Effector CD8-positive, alpha-beta T cell (primary cell): ENCODE measurements at regions not wholly inside any gene's neighbourhood (a gene's known extent, or its start where the extent isn't known, plus 50 kb on each side); places are given as distances from the start of the nearest gene placed in this dataset.
"Not testable (repeated sequence)": the region's sequence is repeated elsewhere in the genome, so short reads cannot be mapped to it uniquely, and the experiment has no call there.

Experiments
- DNase-seq: peaks from one replicate; lab custom pipeline; 2025; lab: John Stamatoyannopoulos, UW

DNA sequence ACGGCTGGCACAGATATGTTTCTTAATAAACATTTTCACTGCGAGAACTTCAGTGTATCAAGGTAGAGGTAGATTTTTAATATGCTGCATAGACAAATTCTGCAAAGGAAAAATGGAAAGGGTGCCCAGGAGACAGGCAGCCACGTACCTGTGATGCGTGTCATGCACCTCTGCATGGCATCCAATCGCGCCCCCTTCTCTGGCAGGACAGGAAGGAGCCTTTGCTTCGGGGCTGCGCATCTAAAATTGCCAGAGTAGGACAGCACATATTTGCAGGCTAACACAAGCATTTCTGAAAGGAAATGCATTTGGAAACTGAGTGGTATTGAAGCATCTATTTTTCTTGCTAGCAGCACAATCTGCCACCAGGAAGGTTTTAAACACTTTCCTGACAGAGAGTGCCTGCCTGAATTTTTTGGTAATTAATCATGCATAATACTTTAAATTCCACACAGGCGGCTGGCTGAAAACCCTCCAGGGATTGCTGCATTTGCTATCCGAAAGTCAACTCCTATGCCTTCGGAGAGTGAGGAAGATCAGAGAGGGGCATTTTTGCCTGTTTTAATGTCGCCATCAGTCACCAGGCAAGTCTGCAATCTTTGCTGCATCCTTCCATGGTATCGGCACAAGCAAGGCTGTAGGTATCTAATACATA, 165.1 kb upstream of the ATP10A start:
- no peak for DNase-seq

DNA sequence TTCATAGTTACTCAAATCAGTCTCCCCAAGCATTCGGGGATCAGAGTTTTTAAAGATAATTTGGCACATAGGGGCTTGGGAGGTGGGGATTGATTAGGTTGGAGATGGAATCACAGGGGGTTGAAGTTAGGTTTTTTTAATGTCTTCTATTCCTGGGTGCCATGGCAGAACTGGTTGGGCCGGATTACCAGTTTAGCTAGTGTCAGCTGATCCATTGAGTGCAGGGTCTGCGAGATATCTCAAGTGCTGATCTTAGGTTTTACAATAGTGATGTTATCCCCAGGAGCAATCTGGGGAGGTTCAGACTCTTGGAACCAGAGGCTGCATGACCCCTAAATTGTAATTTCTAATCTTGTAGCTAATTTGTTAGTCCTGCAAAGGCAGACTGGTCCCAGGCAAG, 163.5 kb upstream of the ATP10A start:
- not testable (repeated sequence) for DNase-seq

DNA sequence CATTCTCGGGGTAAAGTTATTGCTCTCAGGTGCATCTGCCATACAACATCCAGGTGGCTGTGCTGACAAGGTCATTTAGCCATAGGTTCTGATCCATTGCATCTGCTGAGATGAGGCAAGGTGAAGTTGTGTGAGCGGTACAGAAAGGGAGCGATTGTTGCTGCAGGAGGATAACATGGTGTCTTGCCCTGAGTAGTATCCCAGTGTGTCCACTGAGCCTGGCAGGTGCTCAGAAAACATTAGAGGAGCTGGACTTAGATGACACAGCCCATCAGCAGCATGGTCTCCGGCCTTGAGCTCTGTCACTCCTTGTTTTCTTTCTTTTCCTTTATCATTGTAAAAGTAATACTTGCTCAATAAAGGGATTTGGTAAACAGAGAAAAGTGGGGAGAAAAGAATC, 161.1 kb upstream of the ATP10A start:
- no peak for DNase-seq

DNA sequence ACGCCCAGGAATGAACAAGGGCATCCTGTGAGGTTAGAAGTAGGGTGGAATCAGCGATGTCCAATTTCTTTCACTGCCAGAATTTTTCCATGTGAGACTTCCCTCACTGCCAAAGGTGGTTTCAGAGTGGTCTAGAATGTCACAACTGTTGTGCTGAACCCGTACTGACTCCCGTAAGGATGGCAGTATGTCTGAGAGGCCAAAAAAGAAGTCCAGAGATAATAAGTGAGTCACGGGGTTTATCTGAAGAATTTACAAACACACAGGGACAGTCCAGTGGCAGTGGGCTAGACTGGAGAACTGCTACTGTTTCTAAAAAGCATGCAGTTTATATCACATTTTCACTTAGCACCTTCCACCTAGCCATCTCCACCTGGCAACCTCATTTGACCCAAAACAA, 160.6 kb upstream of the ATP10A start:
- DNase-seq, result no peak

DNA sequence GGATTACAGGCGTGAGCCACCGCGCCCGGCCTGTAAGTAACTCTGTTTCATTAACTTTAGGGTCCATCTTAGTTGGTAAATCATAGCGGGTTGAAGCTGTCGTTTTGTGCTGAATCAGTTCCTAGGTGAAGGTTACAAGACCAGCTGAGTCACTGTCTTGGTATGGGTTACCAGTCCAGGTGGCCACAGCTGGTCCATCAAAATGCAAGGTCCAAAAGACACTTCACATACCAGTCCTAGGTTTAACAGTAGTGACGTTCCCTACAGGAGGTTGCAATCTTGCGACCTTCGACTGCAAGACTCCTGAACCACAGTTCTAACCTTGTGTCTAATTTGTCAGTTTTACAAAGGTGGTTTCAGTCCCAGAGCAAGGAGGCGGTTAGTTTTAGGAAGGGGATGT, 160.1 kb upstream of the ATP10A start:
- no peak for DNase-seq

DNA sequence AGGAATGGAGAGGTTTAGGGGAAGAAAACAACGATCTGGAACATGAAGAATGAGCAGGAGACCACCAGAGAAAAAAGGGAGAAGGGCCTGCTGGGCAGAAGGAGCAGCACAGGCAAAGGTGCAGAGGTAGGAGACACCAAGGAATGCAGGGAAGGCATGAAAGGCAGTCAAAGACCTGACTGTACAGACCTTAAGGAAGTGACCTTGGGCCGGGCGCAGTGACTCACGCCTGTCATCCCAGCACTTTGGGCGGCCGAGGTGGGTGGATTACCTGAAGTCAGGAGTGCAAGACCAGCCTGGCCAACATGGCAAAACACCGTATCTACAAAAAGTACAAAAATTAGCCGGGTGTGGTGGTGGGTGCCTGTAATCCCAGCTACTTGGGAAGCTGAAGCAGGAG, 157.7 kb upstream of the ATP10A start:
- DNase-seq, result no peak

DNA sequence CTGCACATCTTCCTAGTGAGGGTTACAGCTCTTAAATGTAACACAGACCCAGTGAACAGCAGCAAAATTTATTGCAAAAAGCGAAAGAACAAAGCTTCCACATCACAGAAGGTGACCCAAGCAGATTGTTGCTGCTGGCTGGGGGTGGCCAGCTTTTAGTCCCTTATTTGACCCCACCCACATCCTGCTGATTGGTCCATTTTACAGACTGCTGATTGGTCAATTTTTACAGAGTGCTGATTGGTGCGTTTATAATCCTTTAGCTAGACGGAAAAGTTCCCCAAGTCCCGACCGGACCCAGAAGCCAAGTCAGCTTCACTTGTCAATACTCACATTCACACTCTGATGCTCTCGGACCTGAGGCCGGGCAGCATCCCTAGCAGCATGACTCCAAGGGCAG, 154.5 kb upstream of the ATP10A start:
- DNase-seq, result no peak

DNA sequence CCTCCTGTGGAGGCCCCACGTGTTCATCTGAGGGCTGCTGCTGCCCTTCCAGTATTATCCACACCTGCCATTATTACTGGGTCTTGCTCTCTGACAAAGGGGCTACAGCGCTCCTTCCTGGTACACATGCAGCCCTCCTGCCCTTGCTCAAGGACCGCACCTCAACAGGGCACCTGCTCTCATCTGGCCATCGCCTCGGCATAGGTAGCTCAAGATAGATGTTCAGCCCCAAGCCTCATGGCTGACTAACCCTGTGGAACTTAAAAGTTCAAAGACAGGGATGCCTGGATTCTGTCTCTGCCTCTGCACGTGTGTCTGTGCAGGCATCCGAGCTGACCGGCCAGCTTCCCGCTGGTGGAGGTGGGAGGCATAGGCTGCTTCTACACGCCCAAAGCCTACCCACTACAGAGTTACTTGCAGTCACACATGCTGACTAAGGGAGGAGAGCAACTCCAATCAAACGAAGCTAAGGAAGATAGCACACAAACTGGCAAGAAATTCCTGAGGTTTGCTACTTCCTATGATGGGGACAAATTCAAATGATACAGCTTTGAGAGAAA, 152.5 kb upstream of the ATP10A start:
- no peak for DNase-seq

DNA sequence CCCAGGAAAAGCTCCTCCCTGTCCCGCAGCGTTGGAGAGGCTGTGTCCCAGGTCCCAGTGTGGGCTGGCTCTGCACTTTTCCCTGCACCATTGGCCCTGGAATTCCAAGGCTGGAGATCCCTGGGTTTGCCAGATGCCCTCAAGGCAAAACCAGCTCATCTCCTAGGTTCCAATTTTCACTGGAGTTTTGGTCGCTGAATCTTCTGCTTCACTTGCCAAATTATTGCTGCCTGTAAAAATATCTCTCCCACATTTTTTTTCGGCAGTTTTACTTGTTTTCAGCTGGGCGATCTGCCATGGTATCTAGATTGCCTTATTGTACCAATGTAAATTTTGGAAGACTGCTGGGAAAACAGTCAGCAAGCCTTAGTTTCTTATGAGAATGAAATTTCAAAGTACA, 150.9 kb upstream of the ATP10A start:
- DNase-seq, result no peak

DNA sequence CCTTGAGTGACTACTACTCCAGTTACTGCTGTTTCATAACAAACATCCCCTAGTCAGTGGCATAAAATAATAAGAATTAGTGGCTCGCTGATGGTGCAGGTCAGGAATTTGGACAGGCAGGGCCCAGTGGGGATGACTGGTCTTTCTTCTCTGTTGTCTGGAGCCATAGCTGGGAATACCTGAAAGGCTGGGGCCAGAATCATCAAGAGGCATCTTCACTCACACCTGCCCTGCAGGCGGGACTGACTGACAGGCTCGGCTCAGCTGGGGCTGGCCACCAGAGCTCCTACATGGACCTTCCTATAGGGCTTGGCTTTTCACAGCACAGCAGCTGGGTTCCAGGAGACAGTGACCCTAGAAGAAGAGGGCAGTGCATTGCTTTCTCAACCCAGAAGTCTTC, 148.8 kb upstream of the ATP10A start:
- no peak for DNase-seq

DNA sequence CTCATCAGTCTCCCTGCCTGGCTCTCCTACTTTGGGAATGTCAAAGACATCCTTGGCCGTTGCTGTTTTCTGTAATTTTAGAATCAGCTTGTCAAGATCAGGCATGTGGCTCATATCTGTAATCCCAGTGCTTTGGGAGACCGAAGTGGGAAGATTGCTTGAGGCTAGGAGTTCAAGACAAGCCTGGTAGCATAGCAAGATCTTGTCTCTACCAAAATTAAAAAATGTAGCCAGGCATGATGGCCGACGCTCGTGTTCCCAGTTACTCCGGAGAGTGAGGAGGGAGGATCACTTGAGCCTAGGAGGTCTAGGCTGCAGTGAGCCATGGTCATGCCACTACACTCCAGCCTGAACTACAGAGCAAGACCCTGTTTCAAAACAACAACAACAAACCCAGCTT, 144.0 kb upstream of the ATP10A start:
- no peak for DNase-seq

DNA sequence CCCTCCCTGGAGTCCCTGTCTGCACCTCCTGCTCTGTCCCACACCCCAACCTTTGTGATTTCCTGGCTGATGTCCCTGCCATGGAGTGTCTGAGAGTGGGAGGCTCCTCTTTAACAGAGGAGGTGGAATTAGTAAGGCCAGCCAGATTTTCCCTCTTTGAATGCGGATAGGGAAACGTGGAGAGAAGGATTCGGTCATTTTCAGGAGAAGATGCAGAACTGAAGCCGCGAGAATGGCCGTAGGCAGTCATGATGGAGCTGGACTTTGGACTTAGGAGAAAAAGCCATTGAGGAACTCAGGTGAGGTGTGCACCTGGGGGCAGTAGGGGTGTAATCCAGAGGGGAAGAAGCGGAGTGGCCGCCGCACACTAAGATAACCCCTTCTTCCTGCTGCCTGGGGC, 138.1 kb upstream of the ATP10A start:
- DNase-seq, result no peak

DNA sequence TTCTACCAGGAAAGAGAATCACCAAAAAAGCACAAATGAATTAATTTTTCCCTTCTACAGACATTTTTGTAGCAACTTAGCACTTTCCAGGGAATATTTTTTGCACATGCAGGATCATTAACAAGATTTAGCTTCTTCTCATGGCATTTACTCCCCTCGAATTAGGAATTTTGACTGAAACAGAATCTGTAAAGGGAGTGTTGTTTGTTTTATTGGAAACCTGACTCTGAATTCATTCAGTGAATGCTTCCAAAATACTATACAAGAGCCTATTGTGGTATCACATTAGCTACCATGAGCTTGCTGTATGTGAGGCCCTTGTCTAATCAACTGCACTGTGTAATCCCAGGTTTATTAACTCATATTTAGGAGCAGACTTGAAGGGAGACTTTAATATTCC, 130.4 kb upstream of the ATP10A start:
- DNase-seq, result no peak

DNA sequence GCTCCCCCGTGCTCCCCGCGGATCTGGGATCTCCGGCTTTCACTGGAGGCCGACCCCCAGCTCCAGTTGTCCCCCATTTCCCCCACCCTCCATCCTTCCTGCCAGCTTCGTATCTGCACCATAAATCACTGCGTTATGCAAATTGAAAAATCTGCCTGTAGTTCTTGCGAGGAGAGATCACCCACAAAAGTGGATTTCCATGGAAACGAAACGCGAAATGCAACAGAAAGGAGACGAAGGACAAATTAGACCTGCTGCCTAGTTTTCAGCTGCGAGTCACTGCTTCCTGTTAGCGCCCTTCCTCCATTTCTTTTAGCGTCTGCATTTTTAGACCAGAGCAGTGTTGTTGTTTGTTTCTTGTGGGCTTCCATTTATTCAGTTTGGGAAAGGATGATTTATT, 127.1 kb upstream of the ATP10A start:
- no peak for DNase-seq

DNA sequence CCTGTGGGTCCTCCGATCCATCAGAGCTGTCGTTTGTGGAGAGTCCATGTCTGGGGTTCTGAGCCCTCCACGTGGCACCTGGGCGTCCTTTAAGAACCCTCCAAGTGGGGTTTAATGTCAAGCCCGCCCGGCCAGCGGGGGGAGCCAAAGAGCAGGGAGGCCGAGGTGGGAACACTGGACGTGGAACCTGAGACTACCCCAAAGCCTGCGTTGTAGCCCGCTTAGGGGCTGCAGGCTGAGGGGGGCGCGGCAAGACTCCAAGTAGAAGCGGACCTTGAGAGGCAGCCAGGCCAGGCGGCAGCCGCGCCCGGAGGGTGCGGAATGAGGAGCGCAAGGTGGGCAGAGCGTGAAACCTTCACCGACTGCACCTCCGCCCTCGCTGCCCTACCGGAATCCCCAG, 126.2 kb upstream of the ATP10A start:
- no peak for DNase-seq

DNA sequence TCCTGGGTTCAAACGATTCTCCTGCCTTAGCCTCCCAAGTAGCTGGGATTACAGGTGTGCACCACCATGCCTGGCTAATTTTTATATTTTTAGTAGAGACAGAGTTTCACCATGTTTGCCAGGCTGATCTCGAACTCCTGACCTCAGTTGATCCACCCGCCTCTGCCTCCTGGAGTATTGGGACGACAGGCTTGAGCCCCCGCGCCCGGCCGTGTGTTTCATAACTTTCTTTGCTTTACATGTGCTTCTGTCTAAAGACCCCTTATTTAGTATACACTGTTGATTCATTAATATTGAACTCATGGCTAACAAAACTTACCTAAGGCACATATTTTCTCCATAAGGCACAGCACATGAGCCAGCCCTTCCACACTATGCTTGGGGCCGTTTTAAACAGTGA, 125.6 kb upstream of the ATP10A start:
- not testable (repeated sequence) for DNase-seq

DNA sequence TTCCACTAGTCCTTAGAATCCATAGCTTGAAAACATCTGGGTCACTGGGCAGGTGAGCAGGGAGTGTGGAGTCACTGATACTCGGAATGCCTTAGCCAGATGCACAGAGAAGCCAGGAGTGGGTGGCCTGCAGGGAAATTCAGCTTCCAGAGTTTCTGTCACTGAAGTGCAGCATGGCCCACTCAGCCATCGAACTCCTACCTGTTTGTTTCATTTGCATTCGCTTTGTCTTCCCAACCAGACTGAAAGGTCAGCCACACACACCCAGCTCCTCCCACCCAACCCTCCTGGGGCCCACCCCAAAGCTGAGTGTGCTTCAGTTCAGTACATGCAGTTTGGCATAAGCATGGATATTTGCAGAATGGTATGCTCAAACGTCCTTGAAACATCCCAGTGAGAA, 124.5 kb upstream of the ATP10A start:
- DNase-seq, result no peak

DNA sequence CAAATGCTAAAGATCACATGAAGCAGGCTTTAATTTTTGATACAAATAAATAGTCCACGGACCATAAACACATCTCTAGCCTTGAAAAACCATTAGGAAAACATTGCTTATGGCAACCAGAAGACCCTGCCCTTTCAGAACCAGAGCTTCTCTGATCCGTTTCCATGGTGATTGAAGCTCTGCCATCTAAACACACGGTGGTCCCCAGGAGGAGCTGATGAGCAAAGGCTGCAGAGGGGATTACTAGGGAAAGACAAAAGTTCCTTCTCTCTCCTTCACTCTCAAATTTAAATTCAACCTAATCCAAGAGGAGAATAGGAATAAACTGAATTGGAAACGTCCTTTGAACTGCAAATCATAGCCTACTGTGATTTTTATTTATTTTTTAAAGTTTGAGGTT, 122.0 kb upstream of the ATP10A start:
- DNase-seq, result no peak

DNA sequence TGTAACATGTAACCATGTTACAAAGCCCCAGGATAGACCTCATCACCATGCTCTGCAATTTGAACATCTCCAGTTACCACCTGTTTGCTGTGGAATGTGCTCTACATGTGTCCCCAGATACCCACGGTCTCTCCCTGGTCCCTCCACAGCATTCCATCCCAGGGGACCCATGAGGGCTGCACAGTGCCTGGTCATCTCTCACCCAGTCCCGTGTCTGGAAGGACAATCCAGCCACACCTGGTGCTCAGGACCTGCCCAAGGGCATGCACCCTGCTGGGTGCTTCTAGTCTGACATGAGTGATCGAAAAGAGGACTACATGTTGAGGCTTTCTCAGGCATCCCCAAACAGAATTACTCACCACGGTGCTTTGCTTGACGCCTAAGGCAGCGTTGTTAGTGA, 119.6 kb upstream of the ATP10A start:
- no peak for DNase-seq

DNA sequence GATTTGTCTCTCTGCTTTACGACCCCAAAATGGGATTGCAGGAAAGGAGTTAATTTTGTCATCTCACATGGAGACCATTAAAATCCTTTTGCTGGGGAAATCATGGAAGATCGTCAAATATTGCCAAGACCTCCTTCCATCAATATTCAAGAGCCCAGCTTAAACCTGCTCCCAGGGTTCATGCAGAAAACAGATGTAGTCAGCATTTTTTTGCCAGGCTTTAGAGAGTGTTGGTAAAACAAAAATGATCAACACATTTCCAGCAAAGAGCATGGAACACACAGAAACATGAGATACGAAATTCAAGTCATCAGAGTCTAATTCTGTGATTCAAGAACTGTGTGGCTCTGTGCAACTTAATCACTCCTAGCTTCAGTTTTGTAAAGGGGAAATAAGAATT, 118.0 kb upstream of the ATP10A start:
- DNase-seq, result no peak

DNA sequence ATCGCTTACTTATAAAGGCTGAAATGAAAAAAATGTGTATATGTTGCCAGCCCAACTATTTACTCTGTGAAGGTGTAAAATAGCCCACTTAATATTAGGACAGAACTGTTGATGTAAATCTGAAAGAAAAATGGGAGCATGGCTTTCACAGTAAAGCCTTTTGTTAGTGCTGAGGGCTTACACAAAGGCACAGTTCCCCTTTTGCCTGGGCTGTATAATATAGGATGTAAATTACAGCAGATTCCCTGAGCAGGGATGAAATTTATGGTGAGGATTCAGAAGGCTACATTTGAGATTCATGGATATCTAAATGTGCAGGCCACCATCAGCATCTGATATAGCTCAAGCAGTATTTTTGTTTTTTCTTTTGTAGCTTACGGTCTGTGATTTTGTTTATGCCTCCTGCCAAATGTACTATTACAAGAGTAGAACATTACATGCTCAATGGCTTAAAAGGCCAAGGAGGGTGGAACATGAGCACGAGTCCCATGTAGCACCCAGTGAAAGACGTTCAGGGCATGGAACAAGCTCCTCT, 109.1 kb upstream of the ATP10A start:
- no peak for DNase-seq

DNA sequence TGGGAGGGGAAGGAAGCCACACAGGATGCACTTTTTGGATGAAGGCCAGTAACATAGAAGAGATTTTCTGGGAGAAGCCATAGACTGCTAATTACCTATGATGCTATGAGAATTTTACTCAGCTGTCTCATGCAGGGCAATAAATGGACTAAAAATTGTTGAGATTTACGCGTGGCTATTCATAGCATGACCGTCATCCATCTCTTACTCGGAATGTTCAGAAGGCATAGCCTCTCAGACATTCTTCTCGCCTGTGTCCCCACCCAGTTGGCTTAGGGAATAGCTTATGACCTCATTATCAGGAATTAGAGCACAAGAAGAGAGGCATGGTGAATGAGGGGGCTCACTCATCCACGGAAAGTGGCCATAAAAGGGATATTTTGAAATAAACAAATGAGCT, 107.9 kb upstream of the ATP10A start:
- no peak for DNase-seq

DNA sequence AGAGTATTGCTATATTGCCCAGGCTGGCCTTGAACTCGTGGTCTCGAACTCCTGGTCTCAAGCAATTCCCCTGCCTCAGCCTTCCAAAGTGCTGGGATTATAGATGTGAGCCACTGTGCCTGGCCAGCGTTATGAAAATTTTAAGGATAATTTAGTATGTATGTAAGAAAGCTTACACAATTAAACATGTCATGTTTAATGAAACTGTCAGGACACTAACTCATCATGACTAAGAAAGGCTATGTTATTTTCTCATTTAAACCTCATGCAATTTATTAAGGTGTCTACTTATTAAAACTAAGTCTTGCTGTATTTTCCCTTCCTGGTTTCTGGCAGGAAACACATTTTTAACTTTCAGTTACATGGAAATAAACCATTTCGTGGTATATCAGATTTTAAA, 106.8 kb upstream of the ATP10A start:
- DNase-seq, result no peak

DNA sequence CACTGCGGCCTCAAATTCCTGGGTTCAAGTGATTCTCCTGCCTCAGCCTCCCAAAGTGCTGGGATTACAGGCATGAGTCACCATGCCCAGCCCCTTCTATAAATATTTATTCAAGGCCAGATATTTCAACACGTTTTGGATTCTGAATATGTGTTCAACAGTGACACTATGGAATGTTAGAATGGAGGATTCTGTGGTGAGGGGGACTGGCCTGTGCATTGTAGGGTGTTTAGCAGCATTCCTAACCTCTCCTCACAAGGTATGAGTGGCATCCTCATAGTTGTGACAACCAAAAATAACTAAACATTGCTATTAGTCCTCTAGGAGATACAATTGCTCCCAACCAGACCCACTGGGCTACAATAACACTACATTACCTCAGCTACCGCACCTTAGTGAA, 104.0 kb upstream of the ATP10A start:
- DNase-seq, result no peak
